VCaP (cell line): ENCODE measurements at regions not wholly inside any gene's neighbourhood (a gene's known extent, or its start where the extent isn't known, plus 50 kb on each side); places are given as distances from the start of the nearest gene placed in this dataset.

Experiments used
- H3K27ac ChIP-seq: fragments of 450-650 bp; 2 replicates; pipeline ENCODE4 v1.5.1; 2017
- TF ChIP-seq, protein P1 (sequence below): fragments of 450-650 bp; conservative IDR thresholded peaks from 2 replicates; pipeline ENCODE4 v1.5.1; 2017; ENCODE audit warnings: mild to moderate bottlenecking, moderate library complexity

DNA sequence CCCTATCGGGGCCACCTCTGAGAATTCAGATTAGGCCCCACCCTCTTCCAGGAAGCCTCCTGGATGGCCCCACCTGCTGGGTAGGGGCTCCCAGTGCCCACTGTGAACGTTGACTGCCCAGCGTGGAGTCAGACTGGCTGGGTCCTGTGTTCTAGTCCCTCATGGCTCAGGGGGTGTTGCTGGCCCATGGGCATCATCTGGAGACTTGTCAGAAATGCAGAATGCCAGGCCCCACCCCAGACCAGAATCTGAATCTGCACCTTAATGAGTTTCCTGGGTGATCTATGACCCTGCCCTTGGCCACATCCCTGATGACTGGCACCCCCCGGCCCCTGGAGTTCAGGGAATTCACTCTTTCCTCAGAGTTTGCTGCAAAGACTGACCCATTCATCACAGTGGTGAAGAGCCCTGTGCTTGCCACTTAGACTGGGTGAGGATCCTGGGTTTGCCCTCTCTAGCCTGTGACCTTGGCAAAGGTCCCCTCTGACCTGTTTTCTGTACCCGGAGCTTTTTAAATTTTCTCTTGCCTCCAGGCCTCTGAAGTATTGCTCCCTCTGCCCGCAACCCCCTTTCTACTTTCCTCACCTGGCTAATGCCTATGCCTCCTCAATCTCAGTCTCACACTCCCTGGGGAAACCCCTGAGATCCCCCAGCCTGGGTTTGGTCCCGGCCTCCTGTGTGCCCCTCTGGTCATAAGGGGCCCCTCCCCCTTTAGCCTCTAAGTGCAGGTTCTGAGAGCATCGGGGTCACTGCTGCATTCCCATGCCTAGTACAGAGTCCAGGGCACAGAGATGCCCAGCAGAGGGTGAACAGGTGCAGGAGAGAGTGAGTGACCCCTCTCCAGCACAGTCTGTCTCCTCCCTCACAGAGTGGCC is 184.2 kb downstream of the MATN1 start:
- H3K27ac ChIP-seq: no peak overlapping the region
- TF ChIP-seq, protein P1, sequence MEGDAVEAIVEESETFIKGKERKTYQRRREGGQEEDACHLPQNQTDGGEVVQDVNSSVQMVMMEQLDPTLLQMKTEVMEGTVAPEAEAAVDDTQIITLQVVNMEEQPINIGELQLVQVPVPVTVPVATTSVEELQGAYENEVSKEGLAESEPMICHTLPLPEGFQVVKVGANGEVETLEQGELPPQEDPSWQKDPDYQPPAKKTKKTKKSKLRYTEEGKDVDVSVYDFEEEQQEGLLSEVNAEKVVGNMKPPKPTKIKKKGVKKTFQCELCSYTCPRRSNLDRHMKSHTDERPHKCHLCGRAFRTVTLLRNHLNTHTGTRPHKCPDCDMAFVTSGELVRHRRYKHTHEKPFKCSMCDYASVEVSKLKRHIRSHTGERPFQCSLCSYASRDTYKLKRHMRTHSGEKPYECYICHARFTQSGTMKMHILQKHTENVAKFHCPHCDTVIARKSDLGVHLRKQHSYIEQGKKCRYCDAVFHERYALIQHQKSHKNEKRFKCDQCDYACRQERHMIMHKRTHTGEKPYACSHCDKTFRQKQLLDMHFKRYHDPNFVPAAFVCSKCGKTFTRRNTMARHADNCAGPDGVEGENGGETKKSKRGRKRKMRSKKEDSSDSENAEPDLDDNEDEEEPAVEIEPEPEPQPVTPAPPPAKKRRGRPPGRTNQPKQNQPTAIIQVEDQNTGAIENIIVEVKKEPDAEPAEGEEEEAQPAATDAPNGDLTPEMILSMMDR: no peak

DNA sequence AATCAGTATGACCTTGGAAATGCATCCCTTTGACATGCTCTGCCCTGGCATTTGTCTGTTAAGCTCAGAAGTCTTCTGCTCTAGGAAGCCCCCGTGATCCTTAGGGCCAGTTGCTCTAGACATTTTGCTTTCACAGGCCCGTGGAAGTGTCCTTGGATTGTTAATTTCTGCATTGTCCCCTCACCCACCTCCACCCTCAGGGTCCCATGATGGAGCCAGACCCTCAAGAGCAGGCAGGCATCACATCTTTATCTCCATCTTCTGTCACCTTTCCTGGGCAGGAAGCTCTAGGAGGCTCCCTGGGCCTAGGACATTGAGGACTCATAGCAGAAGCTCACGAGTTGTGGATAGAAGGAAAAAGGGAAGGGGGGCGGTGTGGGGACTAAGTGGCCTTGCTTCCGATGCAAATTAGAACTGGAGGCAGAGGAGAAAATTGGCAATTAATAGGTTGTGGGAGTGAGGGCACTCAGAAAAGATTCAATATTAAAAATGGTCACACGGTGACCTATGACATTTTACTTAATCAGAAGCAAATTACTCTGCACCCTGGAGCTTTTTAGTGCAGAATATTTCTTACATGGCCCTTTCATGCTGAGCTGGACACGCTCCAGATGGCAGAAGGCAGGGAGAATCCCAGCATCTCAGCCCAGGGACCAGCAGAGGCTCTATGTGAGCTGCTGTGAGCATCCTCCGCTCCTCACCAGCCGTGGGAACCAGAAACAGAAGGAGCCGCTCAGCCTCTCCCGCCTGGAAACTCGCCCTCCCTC is 185.0 kb downstream of the MATN1 start:
- TF ChIP-seq, protein P1: no peak
- no peak overlapping the region for H3K27ac ChIP-seq

DNA sequence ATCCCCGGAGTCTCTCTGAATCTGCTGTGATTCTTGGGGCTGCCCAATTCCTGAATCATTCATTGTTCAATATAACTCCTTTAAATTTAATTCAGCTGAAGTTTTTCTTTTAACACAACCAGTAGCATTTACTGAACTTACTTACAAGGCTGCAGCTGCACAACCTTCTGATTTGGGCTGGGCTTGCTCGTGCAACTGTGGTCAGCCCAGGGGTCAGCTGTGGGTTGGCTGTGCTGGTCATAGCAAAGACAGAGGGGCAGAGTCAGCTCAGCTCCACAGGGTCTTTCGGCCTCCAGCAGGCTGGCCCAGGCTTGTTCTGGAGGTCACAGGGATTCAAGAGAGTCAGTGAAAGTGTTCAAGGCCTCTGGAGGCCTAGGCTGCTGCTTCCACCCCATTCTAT is 186.1 kb downstream of the MATN1 start:
- TF ChIP-seq, protein P1: no peak
- no peak overlapping the region for H3K27ac ChIP-seq

DNA sequence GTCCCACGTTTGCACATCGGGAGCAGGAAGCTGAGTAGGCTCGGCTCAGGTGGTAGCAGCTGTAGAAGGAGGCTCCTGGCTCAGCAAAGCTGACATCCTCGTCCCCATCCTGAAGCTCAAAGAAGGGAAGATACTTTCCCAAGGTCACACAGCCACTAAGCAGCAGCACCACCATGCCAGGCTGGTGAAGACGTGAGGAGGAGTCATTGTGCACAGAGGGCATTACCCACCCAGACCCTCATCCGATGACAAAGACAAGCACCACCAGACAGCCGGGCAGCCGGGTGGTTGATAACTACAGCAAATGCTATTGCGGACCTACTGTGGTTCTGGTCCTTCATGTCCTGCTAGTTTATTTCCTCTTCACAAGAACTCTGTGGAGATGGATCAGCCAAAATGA is 186.9 kb downstream of the MATN1 start:
- TF ChIP-seq, protein P1: no peak
- H3K27ac ChIP-seq: no peak overlapping the region

DNA sequence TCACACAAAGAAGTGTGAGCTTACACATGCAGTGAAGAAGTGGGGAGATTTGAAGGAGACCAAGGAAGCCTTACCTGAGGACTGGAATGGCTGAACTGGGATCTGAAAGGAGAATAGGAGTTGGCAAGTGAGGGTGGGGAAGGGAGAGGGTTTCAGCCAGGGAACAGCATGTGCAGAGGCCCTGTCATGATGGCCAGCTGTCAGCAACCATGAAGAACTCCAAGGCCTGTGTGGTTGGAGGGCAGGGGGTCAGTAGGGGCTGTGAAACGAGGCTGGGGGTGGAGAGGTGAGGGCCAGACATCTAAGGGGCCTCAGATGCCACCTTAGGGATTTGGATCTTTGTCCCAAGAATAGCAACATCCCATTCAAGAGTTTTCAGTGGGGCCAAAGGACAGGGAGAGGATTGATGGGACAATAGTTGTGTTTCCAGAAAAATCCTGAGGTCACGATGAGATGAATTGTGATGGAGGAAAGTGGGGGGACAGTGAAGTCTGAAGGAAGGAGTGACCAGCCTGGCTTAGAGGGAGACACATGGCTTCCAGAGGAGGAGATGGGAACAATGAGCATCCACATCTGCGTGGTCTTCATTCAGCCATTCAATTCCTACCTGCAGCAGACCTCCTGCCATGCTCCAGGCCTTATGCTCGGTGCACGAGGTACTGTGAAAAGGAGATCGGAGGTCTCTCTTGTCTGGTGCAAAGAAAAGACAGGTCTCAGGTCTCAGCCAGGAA is 187.6 kb downstream of the MATN1 start:
- no peak overlapping the region for H3K27ac ChIP-seq
- TF ChIP-seq, protein P1: no peak

DNA sequence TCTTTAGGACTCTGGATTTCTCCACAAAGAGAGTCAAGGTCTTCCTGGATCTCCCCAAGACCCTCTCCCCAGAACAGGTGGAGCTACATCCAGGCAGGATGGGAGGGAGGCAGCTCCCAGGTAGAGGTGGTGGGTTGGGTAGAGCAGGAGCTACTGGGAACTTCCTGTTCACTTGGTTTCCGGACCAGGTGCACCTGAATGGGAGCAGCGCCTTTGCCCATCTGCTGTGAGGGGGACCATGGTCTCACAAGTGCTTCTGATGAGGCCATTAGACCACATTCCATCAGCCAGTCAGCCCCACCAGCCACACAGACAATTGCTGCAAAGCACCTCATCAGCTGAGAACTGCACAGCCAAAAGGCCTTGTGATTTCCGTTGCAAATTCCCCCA is 188.8 kb downstream of the MATN1 start:
- H3K27ac ChIP-seq: no peak overlapping the region
- TF ChIP-seq, protein P1: no peak
